ENCODE measurements at regions not wholly inside any gene's neighbourhood (a gene's known extent, or its start where the extent isn't known, plus 50 kb on each side); places are given as distances from the start of the nearest gene placed in this dataset.

- H3K4me3 ChIP-seq (ENCODE audit: low read depth, low read length): no peak overlapping the region
- TF ChIP-seq CTCF (IDR thresholded peaks at IDR 0.05; ENCODE audit: insufficient read depth, low read length): no peak
Observed at GRCh38 chr13:90768116-90768515, 579.4 kb upstream of the MIR17HG start.

GRCh38 chr13:90769387-90769786, 578.1 kb upstream of the MIR17HG start:
- no peak for DNase-seq (ENCODE audit: low read depth)
- H3K4me3 ChIP-seq (ENCODE audit: low read depth, low read length): no peak overlapping the region
- no peak for TF ChIP-seq CTCF (IDR thresholded peaks at IDR 0.05; ENCODE audit: insufficient read depth, low read length)

More at GRCh38 chr13:90768116-90768515, 579.4 kb upstream of the MIR17HG start:
- no peak for DNase-seq (ENCODE audit: low read depth)

GRCh38 chr13:90770334-90770733, 577.2 kb upstream of the MIR17HG start:
- no peak overlapping the region for H3K4me3 ChIP-seq (ENCODE audit: low read depth, low read length)
- TF ChIP-seq CTCF (IDR thresholded peaks at IDR 0.05; ENCODE audit: insufficient read depth, low read length): no peak
- DNase-seq (ENCODE audit: low read depth): no peak

- no peak overlapping the region for H3K4me3 ChIP-seq (ENCODE audit: low read depth, low read length)
- no peak for TF ChIP-seq CTCF (IDR thresholded peaks at IDR 0.05; ENCODE audit: insufficient read depth, low read length)
- DNase-seq (ENCODE audit: low read depth): no peak
Observed at GRCh38 chr13:90773681-90774080, 573.8 kb upstream of the MIR17HG start.

- DNase-seq (ENCODE audit: low read depth): no peak
- no peak for TF ChIP-seq CTCF (IDR thresholded peaks at IDR 0.05; ENCODE audit: insufficient read depth, low read length)
- H3K4me3 ChIP-seq (ENCODE audit: low read depth, low read length): no peak overlapping the region
Observed at GRCh38 chr13:90776051-90776748, 571.3 kb upstream of the MIR17HG start.

GRCh38 chr13:90783273-90783672, 564.2 kb upstream of the MIR17HG start:
- no peak for TF ChIP-seq CTCF (IDR thresholded peaks at IDR 0.05; ENCODE audit: insufficient read depth, low read length)
- no peak overlapping the region for H3K4me3 ChIP-seq (ENCODE audit: low read depth, low read length)
- no peak for DNase-seq (ENCODE audit: low read depth)

- no peak for DNase-seq (ENCODE audit: low read depth)
- no peak overlapping the region for H3K4me3 ChIP-seq (ENCODE audit: low read depth, low read length)
- TF ChIP-seq CTCF (IDR thresholded peaks at IDR 0.05; ENCODE audit: insufficient read depth, low read length): no peak
Observed at GRCh38 chr13:90787007-90787406, 560.5 kb upstream of the MIR17HG start.
